SIG-M5 treated with dmso at 0.1 percent for 504 hours (cell line): ENCODE measurements at regions not wholly inside any gene's neighbourhood (a gene's known extent, or its start where the extent isn't known, plus 50 kb on each side); places are given as distances from the start of the nearest gene placed in this dataset.
A peak's percentile ranks its signal among the peaks of the same experiment; 100 is the strongest.

Source experiments
- DNase-seq: peaks from one replicate; lab custom pipeline; 2025; ENCODE audit not compliant: unreplicated experiment; lab: John Stamatoyannopoulos, UW

GRCh38 chr6:8710668-8711431 is 275.5 kb upstream of the SLC35B3 start:
- no peak for DNase-seq

DNA sequence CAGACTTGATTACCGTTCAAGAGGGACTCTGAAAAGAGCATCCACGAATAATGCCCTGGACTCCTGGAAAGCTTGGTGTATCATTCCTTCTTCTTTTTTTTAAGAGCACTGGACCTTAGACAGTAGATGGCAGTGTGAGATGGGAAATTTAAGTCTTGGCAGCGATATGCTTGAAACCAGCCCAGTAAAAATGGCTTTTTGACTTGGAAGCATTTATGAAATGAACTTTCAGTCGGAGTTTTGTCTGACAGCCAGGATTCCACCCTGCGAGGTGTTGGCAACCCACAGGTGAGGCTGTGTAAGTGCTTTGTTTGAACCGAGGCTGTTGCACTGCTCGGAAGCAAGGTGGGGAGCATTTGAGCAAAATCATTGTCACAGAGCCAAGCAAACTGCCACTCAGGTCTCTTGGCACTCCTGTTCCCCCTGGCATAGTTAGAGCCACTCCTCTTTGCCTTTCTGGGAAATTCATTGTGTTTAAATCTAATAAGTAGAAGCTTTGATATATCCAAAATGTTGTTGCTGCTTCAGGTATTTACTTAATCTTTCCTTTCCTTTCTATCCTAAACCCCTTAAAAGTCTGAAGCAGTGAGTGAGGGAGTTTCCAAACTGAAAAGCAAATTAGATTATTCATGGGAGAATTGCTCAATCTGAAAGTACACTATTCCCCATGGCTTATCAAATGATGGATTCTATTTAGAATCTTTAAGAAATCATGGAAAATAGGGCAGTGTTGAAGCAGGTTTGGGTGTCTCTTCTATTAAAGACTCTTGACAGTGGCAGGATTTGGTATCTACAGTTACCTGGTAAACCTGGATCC is 272.8 kb upstream of the SLC35B3 start:
- DNase-seq, result peak; percentile 56

DNA sequence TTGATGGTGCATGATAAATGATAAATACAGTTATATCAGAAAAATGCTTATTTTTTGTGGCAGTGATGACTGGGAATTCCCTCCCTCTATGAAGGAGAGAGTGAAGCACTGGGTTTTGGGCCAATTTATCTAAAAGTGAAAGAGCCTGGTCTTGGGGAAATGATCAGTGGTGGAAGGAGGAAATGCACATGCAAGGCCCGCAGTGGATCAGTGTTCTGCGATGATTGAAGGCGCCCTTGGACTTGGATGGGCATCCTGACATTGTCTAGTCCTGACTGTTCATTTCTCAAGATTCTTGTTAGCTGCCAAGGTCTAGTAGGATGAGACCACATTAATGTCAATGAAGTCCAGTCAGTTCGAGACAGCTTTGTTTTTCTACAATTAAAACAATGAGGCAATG is 272.0 kb upstream of the SLC35B3 start:
- no peak for DNase-seq

DNA sequence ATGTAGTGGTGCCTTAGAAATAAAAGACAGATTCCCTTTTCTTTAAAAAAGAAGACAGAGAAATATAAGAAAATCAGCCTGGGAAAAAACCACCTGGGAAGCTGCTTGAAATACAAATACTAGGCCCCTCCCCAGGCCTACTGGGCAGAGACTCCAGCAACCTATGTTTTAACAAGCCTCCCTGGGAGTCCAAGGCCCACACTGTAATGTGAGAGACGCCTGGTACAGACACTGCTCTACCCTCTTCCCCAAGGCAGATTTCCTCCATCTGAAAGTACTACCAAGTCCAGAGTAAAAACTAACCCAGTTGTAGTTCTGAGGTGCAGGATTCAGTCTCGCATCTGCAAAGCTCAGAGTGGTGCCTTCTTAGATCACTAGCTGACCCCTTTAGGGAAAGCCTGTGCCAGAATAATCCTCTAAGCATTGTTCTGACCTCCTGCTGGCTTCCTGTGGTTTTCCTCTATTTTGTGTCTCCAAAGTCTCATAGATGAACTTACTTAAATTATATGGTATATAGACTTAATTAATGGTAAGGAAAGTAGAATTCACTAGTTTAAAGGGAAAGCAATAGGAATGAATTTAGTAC is 270.2 kb upstream of the SLC35B3 start:
- DNase-seq, result no peak

DNA sequence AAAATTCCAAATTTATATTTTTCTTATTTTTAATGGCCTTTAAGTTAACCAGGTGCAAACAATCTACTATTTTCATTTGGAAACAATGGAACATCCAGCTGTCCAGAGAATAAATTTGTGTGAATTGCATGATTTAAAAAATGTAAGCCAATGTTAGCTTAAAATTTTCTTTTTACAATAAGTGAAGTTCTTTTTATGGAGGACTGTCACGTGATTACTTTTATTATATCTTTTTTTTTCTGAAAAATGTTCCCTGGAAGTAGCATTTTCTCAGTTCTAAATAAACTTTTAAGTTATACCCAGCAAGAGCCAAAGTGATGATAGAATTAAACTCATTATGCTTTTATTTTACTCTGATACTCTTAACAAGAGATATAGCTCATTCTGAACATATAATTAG is 267.7 kb upstream of the SLC35B3 start:
- DNase-seq, result no peak

GRCh38 chr6:8688821-8689220 is 253.5 kb upstream of the SLC35B3 start:
- DNase-seq, result no peak

DNA sequence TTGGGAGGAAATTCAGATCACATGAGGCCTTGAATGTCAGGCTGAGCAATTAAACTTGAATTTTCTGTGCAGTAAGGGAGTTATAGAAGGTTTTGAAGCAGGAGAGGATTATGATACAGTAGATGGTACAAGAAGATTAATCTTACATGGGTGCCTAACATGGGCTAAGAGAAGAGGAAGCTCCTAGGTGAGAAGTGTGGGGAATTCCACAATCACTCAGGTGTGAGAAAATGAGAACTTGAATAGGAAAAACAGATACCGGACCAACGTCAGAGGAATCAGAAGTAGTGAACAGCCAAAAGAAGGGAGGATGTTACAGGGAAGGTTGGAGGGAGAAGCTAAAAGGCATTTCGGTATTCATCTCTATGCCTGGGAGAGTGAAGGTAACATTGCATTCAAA is 250.7 kb upstream of the SLC35B3 start:
- no peak for DNase-seq

- DNase-seq, result no peak
Measured at GRCh38 chr6:8683204-8683603, 247.9 kb upstream of the SLC35B3 start.

DNA sequence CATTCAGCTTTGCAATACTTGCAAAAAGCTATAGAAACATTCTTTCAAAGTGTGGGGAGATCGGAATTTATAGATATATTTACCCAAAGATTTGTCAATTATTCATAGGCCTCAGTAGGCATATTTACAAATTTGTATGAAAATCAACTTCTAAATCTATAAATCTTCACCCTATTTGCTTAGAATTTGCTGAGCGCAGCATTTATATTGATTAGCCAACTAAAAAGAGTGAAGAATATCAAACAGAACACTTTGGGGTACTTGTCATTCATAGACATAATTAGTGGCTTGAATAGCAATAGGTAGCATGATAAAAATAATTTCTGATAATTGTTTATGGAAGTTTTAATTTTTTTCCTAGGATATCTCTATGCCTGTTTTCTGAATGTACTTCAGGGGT is 244.5 kb upstream of the SLC35B3 start:
- no peak for DNase-seq

DNA sequence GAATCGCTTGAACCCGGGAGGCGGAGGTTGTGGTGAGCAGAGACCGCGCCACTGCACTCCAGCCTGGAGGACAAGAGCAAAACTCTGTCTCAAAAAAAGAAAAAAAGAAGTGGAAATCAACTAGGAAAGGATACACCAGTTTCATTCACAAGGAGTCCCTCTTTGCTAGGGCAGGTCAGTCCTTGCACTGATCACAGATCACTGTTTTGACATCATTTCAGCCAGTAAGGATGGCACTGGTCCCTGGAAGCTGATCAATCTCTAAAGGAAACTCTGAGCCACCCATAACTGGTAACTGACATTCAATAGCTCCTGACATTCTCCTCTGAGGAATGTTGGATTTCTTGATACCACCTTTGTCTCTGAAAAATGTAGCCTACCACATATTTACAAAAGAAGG is 243.1 kb upstream of the SLC35B3 start:
- no peak for DNase-seq

GRCh38 chr6:8674126-8674525 is 238.8 kb upstream of the SLC35B3 start:
- peak; percentile 62 for DNase-seq

GRCh38 chr6:8672882-8673281 is 237.5 kb upstream of the SLC35B3 start:
- no peak for DNase-seq

DNA sequence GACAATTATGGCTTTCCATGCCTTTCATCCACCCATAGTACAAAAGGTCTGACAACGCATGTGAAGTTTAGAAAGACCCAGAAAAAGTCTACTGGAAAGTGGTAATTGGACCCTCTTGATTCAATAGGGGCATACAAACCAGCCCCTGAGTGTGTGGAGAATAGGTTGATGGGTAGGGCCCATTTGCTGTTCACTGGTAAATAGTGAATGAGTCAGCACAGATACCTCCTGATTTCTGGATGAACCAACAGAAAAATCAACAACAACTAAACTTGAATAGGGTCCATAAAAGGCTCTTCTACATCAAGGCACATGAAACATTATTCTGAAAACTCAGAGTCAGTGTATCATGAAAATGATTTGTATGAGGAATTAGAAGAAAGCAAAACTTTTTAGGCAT is 235.4 kb upstream of the SLC35B3 start:
- no peak for DNase-seq

DNA sequence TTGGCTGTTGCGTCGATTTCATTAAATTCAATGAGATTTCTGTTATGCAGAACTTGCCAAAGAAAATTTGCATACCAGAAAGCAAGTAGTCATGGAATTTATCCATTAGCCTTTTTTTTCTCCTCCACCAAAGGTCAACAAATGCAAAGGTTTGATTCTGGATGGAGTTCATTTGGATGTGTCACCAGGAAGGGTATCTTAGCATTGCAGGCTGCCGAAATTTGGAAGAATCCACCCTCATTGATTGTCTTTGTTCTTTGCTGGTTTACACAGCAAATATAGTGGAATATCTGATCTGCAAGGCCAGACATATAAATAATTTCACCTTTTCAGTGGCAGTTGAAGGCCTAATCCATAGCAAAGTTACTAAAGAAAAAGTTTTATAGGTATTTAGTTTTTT is 229.4 kb upstream of the SLC35B3 start:
- DNase-seq, result no peak

GRCh38 chr6:8664070-8664469 is 228.7 kb upstream of the SLC35B3 start:
- DNase-seq, result no peak

DNA sequence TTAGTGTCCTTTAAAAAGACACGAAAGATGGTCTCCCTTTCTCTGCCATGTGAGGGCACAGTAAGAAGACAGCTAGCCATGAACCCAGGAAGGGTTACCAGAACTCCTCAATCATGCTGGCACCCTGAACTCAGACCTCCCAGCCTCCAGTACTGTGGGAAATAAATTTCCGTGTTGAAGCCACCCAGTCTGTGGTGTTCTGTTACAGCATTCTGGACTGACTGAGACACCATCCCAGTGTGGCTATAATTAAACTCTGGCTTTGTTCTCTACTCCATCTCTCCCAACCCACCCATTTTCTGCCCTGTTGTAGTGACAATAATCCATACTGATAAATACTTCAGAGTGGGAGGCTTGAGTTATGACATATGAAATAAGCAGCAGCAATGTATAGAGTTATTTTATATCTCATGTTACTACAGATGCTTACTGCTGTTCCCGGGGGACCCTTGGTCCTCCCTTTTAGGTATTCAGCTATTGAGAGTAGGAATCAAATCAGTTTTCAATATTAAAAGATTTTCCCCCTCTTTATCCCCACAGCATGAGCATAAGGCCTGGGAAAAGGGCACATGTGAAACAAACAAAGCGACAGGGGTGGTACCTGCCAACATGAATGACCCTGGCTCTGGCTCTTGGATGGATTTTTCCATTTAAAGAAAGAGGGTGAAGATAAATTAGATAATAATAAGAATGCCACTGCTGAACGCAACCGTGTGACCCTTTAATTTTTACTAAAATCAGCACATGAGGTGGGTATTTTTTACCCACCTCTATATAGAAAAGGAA is 224.3 kb upstream of the SLC35B3 start:
- DNase-seq, result no peak

GRCh38 chr6:8658416-8658815 is 223.1 kb upstream of the SLC35B3 start:
- DNase-seq, result no peak

- DNase-seq, result no peak
Measured at GRCh38 chr6:8657522-8657921, 222.2 kb upstream of the SLC35B3 start.

DNA sequence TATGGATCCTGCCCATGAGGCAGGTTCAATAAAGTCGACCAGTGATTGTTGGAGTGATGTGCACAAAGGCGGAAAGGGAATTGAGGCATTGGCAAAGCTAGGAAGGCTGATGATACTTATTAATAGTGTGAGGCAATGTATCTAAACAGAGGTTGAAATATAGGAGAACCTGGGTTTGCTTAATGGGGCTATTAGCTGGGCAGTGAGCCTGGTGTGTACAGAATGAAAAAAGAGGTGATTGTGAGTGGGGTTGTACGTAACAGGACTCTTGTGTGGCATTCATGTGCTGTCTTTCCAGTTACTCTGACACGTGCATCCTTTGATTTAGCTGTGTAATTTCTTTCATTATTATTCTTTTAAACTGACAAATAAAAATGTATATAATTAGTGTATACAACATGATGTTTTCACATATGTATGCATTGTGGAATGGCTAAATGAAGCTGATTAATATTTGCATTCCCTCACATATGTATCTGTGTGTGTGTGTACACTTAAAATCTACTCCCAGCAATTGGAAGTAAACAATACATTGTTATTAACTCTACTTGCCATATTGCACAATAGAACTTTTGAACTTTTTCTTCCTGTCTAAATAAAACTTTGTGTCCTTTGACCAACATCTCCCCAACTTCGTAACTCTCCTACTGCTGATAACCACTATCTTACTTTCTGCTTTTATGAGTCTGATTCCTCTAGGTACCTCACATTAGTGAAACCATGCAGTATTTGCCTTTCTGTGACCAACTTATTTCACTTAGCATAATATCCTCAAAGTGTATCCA is 220.5 kb upstream of the SLC35B3 start:
- DNase-seq, result no peak

GRCh38 chr6:8652710-8653109 is 217.4 kb upstream of the SLC35B3 start:
- no peak for DNase-seq

DNA sequence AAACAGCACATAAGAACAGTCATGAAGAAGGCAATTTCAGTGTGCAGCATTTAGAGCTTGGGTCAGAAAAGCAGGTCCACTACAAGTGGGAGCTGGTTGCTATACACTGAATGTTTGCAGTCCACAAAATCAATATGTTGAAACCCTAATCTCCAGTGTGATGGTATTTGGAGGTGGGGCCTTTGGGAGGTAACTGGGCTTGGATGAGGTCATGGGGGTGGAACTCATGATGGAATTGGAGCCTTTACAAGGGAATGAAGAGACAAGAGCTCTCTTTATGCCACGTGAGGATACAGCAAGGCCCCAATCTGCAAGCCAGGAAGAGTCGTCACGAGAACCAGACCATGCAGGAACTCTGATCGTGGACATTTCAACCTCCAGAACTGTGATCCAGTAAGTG is 216.7 kb upstream of the SLC35B3 start:
- no peak for DNase-seq
